IPS-15b (cell line): ENCODE measurements at regions not wholly inside any gene's neighbourhood (a gene's known extent, or its start where the extent isn't known, plus 50 kb on each side); places are given as distances from the start of the nearest gene placed in this dataset.

ENCODE experiments used
- H3K27me3 ChIP-seq: one replicate; pipeline ENCODE4 v1.6.1; 2013; ENCODE audit warnings: low read length; ENCODE audit not compliant: control insufficient read depth, insufficient read depth
- H3K36me3 ChIP-seq: one replicate; pipeline ENCODE4 v1.6.1; 2013; ENCODE audit warnings: low read length; ENCODE audit not compliant: control insufficient read depth, insufficient read depth
- H3K4me1 ChIP-seq: one replicate; pipeline ENCODE4 v1.6.1; 2013; ENCODE audit warnings: mild to moderate bottlenecking, low read length; ENCODE audit not compliant: control insufficient read depth, insufficient read depth
- H3K4me3 ChIP-seq: one replicate; pipeline ENCODE4 v1.5.1; 2013; ENCODE audit warnings: low read depth, low read length
- H3K9ac ChIP-seq: one replicate; pipeline ENCODE4 v1.6.1; 2013; ENCODE audit warnings: low read depth, mild to moderate bottlenecking, low read length
- H3K9me3 ChIP-seq: one replicate; pipeline ENCODE4 v1.6.1; 2013; ENCODE audit warnings: mild to moderate bottlenecking, low read length; ENCODE audit not compliant: control insufficient read depth, insufficient read depth

DNA sequence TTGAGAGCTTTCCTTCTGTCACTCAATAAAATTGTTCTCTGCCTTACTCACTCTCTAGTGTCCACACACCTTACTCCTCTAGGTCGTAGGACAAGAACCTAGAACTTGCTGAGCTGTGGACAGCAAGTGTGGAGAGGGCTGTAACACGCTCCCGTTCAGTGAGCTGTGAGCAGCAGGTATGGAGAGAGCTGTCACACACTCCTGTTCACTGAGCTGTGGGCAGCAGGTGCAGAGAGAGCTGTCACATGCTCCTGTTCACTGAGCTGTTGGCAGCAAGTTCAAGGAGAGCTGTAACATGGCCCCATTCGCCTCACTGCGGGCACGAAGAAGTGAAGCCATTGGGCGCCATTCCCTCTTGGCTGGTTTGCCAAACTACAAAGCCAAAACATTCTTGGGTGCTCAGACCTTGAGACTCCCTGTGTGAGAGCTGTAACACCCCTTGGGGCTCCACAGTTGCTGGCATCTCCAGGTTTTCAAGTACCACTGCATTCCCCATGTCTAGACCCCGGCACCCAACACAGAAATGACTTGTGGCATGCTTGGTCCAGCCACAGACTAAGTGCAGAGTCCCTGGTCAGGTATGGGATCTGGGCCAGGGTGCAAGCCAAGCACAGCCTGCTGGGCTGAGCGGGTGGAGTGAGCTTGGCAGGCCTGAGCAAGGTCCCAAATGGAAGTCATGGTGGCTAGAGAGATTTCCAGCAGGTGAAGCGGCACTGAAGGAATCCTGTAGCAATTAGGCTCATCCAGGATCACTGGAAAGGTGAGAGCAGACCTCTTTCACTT, 608.0 kb upstream of the CDH8 start:
- H3K4me3 ChIP-seq = no peak overlapping the region
- H3K9ac ChIP-seq = no peak overlapping the region
- no peaks in the 10 kb centered on the region for H3K4me1 ChIP-seq
- peaks cover 12% of the 10 kb centered on the region for H3K9me3 ChIP-seq
- H3K27me3 ChIP-seq = no peaks in the 10 kb centered on the region
- H3K36me3 ChIP-seq = no peaks in the 10 kb centered on the region

DNA sequence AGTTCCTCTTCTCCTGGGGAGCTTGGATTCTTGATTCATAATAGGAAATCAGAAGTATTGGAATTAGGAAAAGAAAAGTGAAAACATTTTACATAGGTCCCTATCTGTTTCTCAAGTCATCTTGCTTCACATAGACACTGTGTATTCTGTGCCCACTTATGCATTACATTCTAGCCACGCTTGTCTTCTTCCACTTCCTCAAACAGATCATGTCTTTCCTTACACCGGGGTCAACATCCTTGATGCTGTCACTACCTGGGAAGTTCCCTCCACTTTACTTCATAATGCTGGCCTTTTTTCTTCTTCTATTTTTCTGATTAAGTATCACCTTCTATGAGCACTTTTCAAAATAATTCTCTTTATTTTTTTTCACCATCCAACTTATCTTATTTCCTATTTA, 606.4 kb upstream of the CDH8 start:
- H3K4me1 ChIP-seq = no peaks in the 10 kb centered on the region
- H3K9me3 ChIP-seq = peaks cover 12% of the 10 kb centered on the region
- no peak overlapping the region for H3K4me3 ChIP-seq
- H3K36me3 ChIP-seq = no peaks in the 10 kb centered on the region
- H3K9ac ChIP-seq = no peak overlapping the region
- H3K27me3 ChIP-seq = no peaks in the 10 kb centered on the region

DNA sequence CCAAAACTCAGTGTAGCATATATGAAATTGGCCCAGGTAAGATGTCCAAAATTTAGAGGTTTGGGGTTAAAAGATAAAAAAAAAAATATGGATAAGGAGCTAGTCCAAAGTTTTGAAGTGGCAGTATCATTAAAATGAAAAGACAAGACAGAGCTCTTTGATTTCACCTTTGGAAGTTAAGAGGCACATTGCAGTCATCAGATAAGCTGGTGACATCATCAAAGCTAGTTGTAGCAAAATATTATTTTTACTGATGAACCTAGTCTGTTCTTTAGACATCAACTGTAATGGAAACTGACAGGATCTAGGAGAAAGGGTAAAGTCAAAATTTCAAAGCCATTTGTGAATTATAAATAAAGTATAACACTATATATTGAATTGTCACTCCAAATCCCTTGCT, 603.7 kb upstream of the CDH8 start:
- Histone ChIP-seq H3K4me3 (no peak overlapping the region), H3K9ac (no peak overlapping the region), H3K9me3 (no peaks in the 10 kb centered on the region), H3K27me3 (no peaks in the 10 kb centered on the region), H3K36me3 (no peaks in the 10 kb centered on the region), H3K4me1 (no peaks in the 10 kb centered on the region)

DNA sequence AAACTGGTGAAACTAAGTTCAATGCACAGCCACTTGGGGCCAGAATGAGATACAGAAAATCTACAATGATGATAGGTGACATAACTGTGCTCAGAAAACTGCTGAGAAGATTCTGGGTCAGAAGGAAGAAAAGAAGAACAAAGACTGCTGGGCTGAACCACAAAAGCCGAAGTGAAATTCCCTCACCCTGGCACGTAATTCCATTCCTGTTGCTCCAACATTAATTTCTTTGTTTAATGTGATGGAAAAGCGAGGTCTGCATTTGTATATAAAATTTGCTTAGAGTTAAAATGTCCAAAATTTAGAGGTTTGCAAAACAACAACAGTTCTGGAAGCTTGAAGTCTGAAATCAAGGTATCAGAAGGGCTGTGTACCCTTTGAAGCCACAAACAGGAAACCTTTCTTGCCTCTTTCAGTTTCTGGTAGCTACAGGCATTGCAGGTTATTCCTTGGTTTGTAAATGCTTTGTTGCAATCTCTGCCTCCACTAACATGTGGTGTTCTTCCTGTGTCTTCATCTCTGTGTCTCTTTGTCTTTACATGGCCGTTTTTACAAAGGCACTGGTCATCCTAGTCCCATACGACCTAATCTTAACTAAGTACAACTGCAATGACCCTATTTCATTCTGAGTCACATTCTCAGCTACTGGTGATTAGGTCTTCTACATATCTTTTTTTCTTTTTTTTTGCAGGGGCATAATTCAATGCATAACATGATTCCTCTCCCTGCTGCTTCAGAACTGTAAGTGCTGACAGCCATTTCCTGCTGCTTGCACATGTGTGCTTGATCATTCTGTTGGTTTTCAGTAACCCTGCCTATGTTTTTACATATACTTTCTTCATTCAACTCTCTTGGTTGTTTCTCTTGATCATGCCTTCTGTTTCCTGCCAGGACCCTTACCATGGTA, 603.0 kb upstream of the CDH8 start:
- Histone ChIP-seq H3K9ac (no peak overlapping the region), H3K4me3 (no peak overlapping the region), H3K27me3 (no peaks in the 10 kb centered on the region), H3K4me1 (no peaks in the 10 kb centered on the region), H3K36me3 (no peaks in the 10 kb centered on the region), H3K9me3 (no peaks in the 10 kb centered on the region)

DNA sequence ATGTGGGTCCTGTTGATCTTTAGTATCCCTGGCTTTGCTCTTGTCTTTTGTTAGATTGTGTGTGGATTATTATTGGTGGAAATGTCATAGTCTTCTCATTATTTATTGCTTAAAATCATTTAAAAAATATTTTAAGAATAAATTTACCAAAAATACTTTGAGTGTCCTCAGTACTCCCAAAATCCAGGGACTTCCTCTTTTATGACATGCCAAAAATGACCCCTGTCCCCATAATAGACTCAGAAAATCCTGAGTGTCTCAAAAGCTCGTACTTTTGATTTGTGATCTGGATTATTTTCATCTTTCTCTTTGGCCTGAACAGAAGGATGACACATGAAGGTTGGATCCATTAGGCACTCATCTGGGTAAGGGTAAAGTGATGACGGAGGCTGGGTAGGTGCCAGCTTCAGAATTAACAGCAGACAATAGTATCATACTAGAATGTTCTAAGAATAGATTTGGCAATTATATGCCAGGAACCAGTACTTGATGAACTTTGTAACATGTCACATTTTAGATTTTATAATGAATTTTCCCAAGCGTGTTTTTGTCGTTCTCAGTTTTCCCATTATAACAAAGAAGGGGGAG, 602.2 kb upstream of the CDH8 start:
- no peaks in the 10 kb centered on the region for H3K27me3 ChIP-seq
- H3K36me3 ChIP-seq = no peaks in the 10 kb centered on the region
- no peak overlapping the region for H3K9ac ChIP-seq
- H3K4me3 ChIP-seq = no peak overlapping the region
- no peaks in the 10 kb centered on the region for H3K4me1 ChIP-seq
- no peaks in the 10 kb centered on the region for H3K9me3 ChIP-seq

DNA sequence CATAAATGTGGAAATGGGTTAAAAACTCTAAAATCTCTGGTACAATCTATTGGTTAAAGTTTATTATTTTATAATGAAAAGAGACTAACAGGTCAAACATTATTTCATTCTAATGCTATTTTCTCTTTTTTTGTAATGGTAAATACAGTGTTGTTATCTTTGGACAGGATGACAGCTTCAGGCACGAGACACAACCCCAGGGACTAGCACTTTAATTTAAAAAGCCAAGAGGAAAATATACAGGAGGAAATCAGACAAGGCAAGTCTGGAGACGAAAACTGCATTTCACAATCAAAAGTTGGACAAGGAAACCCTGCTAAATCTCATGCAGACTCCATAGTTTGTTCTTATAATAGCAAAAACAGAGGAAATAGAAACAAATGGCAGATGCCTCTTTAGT, 589.1 kb upstream of the CDH8 start:
- H3K27me3 ChIP-seq = no peaks in the 10 kb centered on the region
- no peak overlapping the region for H3K9ac ChIP-seq
- H3K36me3 ChIP-seq = no peaks in the 10 kb centered on the region
- H3K9me3 ChIP-seq = no peaks in the 10 kb centered on the region
- H3K4me1 ChIP-seq = no peaks in the 10 kb centered on the region
- H3K4me3 ChIP-seq = no peak overlapping the region

DNA sequence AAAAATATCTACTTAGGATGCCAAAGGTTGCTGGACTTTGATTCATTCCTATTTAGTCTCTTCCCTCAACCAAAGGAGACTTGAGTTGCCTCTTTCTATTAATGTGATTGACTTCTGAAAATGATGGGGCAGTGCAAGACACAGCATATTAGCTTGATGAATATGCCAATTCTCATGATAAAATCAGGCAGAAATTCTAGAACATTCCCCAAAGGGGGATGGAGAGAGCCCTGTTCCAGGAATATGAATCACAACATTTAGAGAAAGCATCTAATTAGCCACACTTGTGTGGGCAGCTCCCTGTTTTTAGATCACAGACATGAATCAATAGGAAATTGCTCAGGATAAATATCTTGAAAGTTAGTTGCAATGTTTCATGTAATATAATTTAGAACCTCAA, 584.0 kb upstream of the CDH8 start:
- H3K36me3 ChIP-seq = no peaks in the 10 kb centered on the region
- no peaks in the 10 kb centered on the region for H3K27me3 ChIP-seq
- no peaks in the 10 kb centered on the region for H3K9me3 ChIP-seq
- H3K4me1 ChIP-seq = no peaks in the 10 kb centered on the region
- H3K4me3 ChIP-seq = no peak overlapping the region
- no peak overlapping the region for H3K9ac ChIP-seq

DNA sequence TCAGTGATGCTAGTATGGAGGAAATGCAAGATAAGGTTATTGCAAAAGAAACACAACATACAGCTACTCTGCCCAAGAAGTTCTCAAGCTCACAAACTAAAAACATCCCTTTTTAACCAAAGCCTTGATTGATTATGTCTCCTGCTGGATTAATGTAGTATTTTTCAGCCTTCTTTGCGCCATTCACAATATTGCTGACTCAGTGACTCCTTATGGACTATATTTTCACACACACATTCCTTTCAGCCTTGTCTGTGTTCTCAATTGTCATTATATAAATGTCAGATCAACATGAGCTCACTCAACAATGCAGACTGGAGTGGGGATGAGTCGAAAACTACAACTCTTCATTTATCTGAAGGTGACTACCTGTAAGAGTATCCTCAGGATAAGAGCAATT, 579.3 kb upstream of the CDH8 start:
- no peak overlapping the region for H3K4me3 ChIP-seq
- no peak overlapping the region for H3K9ac ChIP-seq
- no peaks in the 10 kb centered on the region for H3K9me3 ChIP-seq
- H3K27me3 ChIP-seq = no peaks in the 10 kb centered on the region
- no peaks in the 10 kb centered on the region for H3K4me1 ChIP-seq
- no peaks in the 10 kb centered on the region for H3K36me3 ChIP-seq

DNA sequence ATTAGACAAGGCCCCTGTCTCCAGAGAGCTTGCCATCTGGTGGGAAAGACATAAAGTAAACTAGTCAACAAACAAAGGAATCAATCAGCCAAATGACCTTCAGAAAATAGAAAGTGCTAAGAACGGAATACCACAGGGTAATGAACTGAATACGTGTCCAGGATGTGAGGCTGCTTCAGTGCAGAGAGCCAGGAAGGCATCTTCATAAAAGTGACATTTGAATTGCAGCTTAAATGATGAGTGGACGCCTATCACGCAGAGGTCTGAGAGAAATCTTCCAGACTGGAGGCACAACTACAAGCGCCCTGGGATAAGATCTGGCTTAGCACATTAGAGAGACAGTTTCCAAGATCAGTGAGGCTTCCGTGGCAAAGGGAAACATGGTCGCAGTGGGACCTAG, 574.1 kb upstream of the CDH8 start:
- no peaks in the 10 kb centered on the region for H3K36me3 ChIP-seq
- H3K9ac ChIP-seq = no peak overlapping the region

DNA sequence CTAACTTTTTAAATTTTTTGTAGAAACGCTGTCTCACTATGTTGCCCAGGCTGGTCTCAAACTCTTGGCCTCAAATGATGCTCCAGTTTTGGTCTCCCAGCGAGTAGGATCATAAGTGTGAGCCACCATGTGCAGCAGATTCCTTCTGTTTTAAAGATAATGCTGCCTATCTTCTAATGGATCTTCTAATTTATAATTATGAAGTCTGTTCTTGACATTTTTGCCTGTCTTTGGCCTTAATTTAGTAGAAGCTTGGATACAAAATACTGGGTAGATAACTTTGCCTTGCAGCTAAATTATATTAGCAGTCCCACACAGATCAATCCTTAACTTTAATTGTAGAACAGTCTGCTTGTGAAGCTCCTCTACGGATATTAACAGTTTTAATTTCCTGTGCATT, 566.6 kb upstream of the CDH8 start:
- Histone ChIP-seq H3K27me3 (no peaks in the 10 kb centered on the region), H3K4me1 (no peaks in the 10 kb centered on the region), H3K9me3 (no peaks in the 10 kb centered on the region)

More for the DNA sequence above, 574.1 kb upstream of the CDH8 start:
- Histone ChIP-seq H3K27me3 (no peaks in the 10 kb centered on the region), H3K9me3 (no peaks in the 10 kb centered on the region), H3K4me1 (no peaks in the 10 kb centered on the region), H3K4me3 (no peak overlapping the region)

DNA sequence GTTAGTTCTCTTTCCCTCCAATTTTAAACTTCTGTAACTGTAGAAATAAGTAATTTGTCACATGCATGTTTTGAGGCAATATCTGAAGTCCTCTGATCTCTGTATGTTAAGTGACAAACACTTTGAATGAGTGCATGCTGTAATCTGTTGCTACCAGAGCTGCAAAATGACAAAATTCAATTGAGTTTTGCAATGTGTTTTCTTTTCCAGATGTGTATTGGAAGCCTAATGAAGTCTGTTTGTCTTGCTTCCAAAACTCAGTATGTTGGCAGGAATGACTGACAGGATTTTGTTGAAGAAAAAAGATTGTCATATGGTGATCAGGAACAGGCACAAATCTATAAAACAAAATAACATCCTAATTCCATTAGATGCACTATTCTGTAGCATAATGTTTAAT, 561.6 kb upstream of the CDH8 start:
- H3K9ac ChIP-seq = no peak overlapping the region
- no peak overlapping the region for H3K4me3 ChIP-seq
- H3K27me3 ChIP-seq = no peaks in the 10 kb centered on the region
- H3K4me1 ChIP-seq = no peaks in the 10 kb centered on the region
- no peaks in the 10 kb centered on the region for H3K36me3 ChIP-seq
- H3K9me3 ChIP-seq = no peaks in the 10 kb centered on the region

More for the DNA sequence above, 566.6 kb upstream of the CDH8 start:
- Histone ChIP-seq H3K36me3 (no peaks in the 10 kb centered on the region), H3K9ac (no peak overlapping the region), H3K4me3 (no peak overlapping the region)
